ENCODE measurements at regions not wholly inside any gene's neighbourhood (a gene's known extent, or its start where the extent isn't known, plus 50 kb on each side); places are given as distances from the start of the nearest gene placed in this dataset.
"Not testable (repeated sequence)": the region's sequence is repeated elsewhere in the genome, so short reads cannot be mapped to it uniquely, and the experiment has no call there.

DNA sequence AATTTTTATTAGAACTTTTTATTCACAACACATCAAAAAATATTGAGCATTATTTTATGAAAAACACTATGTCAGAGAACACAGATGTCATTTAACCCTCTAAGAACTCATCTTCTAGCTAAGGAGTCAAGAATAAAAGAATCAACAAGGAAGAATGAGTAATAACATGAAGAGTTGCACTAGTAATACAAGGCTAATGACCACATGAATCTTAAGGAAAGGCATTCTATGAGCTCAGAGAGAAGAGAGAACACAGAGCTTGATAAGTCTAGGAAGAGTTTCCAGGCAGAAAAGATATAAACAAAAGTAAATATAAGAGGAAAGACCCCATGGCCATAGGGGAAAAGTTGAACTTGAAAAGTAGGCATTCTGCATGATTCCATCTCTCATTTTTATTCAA lies 166.5 kb downstream of the MAIP1 start:
- Histone ChIP-seq H3K4me3 (no peak overlapping the region), H3K9me3 (no peaks in the 10 kb centered on the region), H3K27me3 (no peaks in the 10 kb centered on the region), H3K36me3 (no peaks in the 10 kb centered on the region)
- DNase-seq: no peak

DNA sequence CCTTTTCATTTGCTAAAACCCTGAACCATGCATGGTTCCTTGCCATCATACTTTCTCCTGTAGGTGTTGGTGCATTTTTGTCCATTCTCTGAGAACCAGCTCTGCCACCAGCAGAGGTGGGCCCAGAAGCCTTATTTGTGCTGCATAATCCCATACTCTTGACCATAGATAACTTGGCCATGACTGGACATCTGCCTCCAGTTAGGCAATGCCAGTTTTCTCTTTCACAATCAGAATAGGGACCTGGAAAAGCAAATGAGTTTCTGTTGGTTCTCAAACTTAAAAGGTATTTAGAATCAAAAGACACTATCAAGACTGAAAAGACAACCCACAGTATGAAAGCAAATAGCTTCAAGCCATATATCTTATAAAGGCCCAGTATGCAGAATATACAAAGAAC lies 167.3 kb downstream of the MAIP1 start:
- no peak overlapping the region for H3K4me3 ChIP-seq
- no peaks in the 10 kb centered on the region for H3K36me3 ChIP-seq
- no peak for DNase-seq

DNA sequence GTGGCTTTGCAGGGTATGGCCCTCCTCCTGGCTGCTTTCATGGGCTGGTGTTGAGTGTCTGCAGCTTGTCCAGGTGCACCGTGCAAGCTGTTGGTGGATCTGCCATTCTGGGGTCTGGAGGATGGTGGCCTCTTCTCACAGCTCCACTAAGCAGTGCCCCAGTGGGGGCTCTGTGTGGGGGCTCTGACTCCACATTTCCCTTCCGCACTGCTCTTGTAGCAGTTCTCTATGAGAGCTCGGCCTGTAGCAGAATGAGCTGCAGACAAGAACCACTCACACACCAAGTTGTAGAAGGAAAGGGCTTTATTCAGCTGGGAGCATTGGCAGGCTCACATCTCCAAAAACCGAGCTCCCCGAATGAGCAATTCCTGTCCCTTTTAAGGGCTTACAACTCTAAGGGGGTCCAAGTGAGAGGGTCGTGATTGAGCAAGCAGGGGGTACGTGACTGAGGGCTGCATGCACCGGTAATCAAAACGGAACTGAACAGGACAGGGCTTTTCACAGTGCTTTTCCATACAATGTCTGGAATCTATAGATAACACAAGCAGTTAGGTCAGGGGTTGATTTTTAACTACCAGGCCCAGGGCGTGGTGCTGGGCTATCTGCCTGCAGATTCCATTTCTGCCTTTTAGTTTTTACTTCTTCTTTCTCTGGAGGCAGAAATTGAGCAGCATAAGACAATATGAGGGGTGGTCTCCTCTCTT lies 169.4 kb downstream of the MAIP1 start:
- not testable (repeated sequence) for H3K9me3 ChIP-seq, H3K36me3 ChIP-seq, H3K27me3 ChIP-seq, DNase-seq, H3K4me3 ChIP-seq

More for the DNA sequence above, 167.3 kb downstream of the MAIP1 start:
- H3K27me3 ChIP-seq: no peaks in the 10 kb centered on the region
- no peaks in the 10 kb centered on the region for H3K9me3 ChIP-seq

DNA sequence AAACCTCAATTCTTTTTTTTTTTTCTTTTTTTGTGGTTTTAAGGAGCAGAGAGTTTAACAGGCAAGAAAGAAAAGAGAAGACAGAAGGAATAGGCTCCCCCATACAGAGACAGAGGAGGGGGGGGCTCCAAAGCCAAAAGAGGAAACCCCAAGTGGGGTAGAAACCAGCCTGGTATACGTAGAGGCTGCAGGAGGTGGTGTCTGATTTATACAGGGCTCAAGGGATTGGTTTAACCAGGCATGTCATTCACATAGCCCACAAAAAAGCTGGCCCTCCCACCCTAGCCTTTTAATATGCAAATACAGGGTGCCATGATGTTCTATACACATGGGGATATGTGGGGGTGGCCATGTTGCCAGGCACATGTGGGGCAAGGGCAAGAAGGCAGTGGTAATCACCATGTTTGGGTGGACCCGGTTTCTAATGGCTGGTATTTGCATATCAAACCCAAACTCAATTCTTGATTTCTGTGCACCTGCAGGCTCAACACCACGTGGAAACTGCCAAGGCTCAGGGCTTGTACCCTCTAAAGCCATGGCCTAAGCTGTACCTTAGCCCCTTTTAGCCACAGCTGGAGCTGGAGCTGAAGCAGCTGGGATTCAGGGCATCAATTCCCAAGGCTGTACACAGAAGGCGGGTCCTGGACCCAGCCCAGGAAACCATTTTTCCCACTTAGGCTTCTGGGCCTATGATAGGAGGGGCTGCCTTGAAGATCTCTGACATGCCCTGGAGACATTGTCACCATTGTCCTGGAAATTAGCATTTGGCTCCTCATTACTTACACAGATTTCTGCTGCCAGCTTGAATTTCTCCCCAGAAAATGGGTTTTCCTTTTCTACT lies 170.3 kb downstream of the MAIP1 start:
- Histone ChIP-seq H3K36me3 (no peaks in the 10 kb centered on the region), H3K27me3 (no peaks in the 10 kb centered on the region), H3K9me3 (no peaks in the 10 kb centered on the region), H3K4me3 (no peak overlapping the region)
- no peak for DNase-seq

DNA sequence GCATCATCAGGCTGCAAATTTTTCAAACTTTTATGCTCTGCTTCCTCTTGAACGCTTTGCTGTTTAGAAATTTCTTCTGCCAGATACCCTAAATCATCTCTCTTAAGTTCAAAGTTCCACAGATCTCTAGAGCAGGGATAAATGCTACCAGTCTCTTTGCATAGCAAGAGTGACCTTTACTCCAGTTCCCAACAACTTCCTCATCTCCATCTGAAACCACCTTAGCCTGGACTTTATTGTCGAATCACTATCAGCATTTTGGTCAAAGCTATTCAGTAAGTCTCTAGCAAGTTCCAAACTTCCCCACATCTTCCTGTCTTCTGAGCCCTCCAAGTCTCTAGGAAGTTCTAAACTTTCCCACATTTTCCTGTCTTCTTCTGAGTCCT lies 170.9 kb downstream of the MAIP1 start:
- H3K9me3 ChIP-seq, H3K27me3 ChIP-seq, H3K36me3 ChIP-seq, DNase-seq, H3K4me3 ChIP-seq: not testable (repeated sequence)

DNA sequence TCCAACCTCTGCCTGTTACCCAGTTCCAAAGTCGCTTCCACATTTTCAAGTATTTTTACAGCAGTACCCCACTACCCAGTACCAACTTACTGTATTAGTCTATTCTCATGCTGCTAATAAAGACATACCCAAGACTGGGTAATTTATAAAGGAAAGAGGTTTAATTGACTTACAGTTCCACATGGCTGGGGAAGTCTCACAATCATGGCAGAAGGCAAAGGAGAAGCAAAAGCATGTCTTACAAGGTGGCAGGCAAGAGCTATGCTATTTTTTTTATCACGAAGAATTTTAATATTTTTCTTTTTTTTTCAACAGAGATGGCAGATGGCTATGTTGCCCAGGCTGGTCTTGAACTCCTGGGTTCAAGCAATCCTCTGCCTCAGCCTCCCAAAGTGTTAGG lies 171.3 kb downstream of the MAIP1 start:
- not testable (repeated sequence) for H3K4me3 ChIP-seq, H3K27me3 ChIP-seq, H3K9me3 ChIP-seq, DNase-seq, H3K36me3 ChIP-seq

DNA sequence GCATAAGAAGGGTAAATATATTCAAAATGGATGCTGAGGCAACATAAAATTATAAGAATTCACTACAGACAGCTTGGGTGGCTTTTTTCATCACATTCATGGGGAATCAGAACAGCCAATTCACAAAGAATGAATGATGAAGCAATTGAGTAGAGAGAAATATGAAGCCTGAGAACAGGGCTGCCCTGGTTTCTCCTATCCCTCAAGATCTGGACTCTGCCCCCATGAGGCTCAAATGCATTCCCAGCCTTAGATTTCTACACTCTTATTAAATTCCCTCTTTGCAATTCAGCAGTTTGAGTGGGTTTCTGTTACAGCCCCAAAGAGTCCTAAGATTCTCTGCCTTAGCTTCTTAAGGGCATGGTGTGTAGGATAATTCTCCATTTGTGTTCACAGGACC lies 172.5 kb downstream of the MAIP1 start:
- no peak overlapping the region for H3K4me3 ChIP-seq
- H3K9me3 ChIP-seq: no peaks in the 10 kb centered on the region
- DNase-seq: no peak
- no peaks in the 10 kb centered on the region for H3K36me3 ChIP-seq
- H3K27me3 ChIP-seq: no peaks in the 10 kb centered on the region

DNA sequence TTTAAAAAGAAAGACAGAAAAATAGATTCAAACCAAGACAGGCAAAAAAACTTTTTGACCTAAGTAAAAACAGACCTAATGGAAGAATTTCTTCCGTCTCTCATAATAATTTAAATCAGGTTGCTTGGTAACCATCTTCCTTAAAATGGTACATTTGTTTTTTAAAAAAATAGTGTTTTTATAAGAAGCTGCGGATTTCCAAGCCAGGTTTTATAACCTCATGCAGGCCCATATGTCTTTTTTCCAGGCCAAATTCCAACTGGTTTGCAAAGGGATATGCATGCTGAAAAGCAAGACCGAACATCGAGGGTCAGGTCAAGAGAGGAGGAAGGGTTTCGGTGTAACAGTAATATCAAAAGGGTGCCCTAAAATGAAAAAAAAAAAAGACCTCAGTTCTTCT lies 172.9 kb downstream of the MAIP1 start:
- DNase-seq: no peak
- no peaks in the 10 kb centered on the region for H3K9me3 ChIP-seq

DNA sequence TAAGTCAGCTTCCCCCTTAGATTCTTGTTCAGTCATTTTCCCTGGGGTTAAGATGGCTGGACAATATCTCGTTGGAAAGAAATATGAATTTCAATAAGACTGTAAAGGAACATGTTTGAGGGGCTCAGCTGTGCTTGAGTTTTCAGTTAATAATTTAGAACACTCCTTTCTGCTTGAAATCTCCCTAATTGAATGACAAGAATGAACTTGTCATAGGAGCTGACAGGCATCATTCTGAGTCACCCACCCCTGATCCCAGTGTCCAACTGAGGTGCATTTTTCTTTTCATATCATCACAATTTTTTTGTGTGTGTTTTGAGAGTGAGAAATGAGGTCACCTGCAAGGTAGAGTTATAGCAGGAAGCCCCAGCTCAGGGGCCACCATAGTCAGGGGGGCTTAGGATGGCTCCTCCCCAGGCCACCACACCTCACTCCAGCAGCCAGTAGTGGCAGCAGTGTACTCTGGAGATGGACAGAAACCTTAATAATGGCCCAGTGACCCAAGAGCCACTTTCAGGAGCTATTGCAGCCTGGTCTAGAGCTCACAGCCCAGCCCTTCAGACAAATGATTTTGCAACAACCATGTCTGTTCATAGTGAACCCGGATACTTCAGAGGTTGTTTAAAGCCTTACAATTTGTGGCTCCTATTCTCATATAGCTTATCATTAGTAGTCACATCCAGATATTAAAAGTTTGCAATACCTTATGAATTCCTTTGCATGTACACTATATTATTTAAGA lies 174.5 kb downstream of the MAIP1 start:
- Histone ChIP-seq H3K36me3 (no peaks in the 10 kb centered on the region), H3K9me3 (no peaks in the 10 kb centered on the region; the same call in 1 of the 2 replicates), H3K4me3 (no peak overlapping the region), H3K27me3 (no peaks in the 10 kb centered on the region)
- DNase-seq: no peak

More for the DNA sequence above, 172.9 kb downstream of the MAIP1 start:
- H3K27me3 ChIP-seq: no peaks in the 10 kb centered on the region
- no peak overlapping the region for H3K4me3 ChIP-seq
- no peaks in the 10 kb centered on the region for H3K36me3 ChIP-seq

DNA sequence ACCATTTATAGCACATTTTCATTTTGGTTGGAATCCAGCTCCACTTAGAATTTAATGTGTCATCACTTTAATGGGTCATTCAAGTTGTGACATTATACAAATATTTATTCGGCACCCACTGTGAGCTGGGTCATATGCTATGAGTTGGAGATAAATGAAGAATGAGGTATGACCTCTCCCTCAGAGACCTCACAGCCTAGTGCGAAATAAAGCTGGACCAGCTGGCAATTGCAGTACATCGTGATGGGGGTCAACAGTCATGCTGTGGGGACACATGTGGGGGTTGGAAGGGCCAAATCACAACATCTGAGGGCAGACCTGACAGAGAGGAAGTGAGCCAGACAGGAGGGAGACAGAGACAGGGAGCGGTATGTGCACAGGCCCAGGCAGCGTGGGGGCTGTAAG lies 175.4 kb downstream of the MAIP1 start:
- Histone ChIP-seq H3K27me3 (no peaks in the 10 kb centered on the region), H3K36me3 (no peaks in the 10 kb centered on the region), H3K9me3 (no peaks in the 10 kb centered on the region; the same call in 1 of the 2 replicates), H3K4me3 (no peak overlapping the region)
- peak; percentile 1 for DNase-seq

DNA sequence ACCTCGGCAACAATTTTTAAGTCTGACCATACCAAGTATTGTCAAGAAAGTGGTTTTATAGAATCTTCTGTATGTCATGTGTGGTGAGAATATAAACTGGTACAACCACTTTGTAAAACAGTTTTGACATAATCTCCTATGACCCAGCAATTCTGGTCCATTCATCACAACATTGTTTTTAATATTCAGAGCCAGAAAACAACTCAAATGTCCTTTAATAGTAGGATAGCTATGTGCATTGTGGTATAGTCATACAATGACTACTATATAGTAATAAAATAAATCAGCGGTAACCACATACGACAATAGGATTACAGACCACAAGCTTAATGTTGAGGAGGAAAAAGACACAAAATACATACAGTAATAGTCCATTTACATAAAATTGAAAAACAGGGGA lies 175.2 kb upstream of the SPATS2L start:
- DNase-seq: no peak
- no peaks in the 10 kb centered on the region; the same call in 1 of the 2 replicates for H3K9me3 ChIP-seq
- no peaks in the 10 kb centered on the region for H3K27me3 ChIP-seq
- H3K36me3 ChIP-seq: no peaks in the 10 kb centered on the region
- no peak overlapping the region for H3K4me3 ChIP-seq

DNA sequence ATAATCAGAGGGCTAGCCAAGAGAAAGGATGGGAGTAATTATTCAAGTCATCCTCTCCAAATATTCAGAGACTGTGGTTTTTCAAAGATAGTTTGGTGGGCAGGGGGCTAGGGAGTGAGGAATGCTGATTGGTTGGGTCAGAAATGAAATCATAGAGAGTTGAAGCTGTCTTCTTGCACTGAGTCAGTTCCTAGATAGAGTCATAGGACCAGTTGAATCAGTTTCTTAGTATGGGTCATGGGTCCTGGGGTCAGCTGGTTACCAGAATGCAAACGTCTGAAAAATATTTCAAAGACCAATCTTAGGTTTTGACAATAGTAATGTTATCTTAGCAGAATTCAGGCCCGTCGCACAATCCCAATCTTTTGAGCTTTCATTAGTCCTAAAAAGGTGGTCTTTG lies 171.4 kb upstream of the SPATS2L start:
- H3K36me3 ChIP-seq: no peaks in the 10 kb centered on the region
- H3K27me3 ChIP-seq: no peaks in the 10 kb centered on the region
- no peak for DNase-seq
- no peaks in the 10 kb centered on the region; the same call in 1 of the 2 replicates for H3K9me3 ChIP-seq
- H3K4me3 ChIP-seq: no peak overlapping the region

DNA sequence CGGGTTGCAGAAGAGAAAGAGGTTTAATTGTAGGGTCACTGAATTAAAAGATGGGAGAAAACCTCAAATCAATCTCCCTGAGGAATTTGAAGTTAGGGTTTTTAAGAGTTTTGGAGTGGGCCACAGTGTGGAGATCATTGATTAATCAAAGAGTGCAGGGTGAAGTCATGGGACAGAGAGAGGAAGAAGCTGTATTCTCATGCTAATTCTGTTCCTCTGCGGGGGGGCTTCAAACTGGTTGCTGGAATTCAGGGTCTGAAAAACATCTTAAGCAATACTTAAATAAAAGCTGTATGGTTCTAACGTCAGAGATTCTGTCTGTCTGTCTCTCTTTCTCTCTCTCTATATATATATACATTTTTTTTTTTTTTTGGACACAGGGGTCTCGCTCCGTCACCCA lies 169.8 kb upstream of the SPATS2L start:
- Histone ChIP-seq H3K4me3 (no peak overlapping the region), H3K36me3 (no peaks in the 10 kb centered on the region), H3K9me3 (no peaks in the 10 kb centered on the region; the same call in 1 of the 2 replicates), H3K27me3 (no peaks in the 10 kb centered on the region)
- no peak for DNase-seq

DNA sequence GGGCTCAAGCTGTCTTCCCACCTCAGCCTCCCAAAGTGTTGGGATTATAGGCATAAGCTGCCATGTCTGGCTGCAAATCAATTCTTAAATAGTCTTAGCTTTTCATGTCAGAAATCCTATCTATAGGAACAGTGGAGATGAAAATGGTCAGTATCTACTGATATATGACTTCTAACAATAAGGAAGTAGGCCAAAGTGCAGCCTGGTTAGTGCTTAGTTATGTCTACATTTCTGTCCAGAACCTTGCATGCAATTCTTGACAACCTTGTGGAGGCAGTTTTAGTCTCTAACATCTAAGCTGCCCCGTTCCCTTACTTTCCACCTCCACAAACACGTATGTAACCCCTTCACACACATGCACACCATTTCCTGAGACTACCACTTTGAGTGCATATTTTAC lies 169.2 kb upstream of the SPATS2L start:
- DNase-seq: no peak
- Histone ChIP-seq H3K9me3 (no peaks in the 10 kb centered on the region; the same call in 1 of the 2 replicates), H3K27me3 (no peaks in the 10 kb centered on the region), H3K36me3 (no peaks in the 10 kb centered on the region), H3K4me3 (no peak overlapping the region)

DNA sequence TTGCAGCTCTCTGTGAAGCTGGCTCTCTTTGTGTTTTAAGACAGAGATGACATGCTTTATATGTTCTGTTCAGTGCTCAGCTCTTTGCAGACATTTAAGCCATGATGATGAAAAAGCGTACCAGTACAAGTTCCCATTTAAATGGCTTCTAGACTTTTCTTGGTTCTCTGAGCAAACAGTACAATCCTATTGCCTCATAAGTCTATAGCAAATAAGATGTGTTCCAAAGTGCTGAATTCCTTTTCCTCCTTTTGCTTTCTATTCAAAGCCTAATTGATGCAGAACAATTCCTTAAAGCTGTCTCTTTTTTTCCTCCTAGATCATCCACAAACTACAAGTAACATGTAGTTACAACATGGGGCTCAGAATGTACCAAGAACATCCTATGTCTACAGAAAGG lies 168.8 kb upstream of the SPATS2L start:
- Histone ChIP-seq H3K4me3 (no peak overlapping the region), H3K27me3 (no peaks in the 10 kb centered on the region), H3K36me3 (no peaks in the 10 kb centered on the region), H3K9me3 (no peaks in the 10 kb centered on the region; the same call in 1 of the 2 replicates)
- DNase-seq: no peak

DNA sequence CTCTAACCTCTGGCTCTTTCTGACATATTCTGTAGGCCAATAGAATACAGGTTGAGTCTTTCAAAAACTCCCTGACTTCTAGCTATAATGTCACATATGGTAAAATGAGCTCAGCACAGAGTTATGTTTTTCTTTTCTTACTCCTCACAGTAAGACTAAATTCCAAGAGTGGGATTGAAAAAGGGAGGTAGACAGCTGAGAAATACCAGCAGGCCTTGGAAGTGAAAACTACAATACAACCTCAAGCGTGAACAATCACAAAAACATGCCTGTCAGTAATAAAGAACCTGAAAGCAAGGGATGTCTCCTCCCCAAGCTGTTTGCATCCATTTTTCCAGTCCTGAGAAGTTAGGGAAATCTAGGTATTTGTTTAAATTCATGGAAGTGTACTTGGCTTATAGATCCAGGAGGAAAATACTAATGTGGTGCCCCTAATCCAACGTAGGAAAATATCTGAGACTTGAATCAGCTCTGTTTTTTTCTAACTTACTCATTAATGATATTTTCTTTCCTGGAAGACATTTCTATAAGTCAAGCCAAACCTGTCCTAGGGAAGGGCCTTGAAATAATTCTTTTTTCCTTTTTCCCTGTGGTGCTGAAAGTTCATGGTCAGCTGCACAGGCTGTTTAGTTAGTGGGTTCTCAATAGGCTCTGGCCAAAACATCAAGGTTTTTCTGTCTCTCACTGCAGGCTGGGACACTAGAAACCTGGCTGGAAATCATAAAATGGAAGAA lies 167.9 kb upstream of the SPATS2L start:
- H3K27me3 ChIP-seq: no peaks in the 10 kb centered on the region
- no peaks in the 10 kb centered on the region; the same call in 1 of the 2 replicates for H3K9me3 ChIP-seq
- no peak overlapping the region for H3K4me3 ChIP-seq
- DNase-seq: no peak
- H3K36me3 ChIP-seq: no peaks in the 10 kb centered on the region

DNA sequence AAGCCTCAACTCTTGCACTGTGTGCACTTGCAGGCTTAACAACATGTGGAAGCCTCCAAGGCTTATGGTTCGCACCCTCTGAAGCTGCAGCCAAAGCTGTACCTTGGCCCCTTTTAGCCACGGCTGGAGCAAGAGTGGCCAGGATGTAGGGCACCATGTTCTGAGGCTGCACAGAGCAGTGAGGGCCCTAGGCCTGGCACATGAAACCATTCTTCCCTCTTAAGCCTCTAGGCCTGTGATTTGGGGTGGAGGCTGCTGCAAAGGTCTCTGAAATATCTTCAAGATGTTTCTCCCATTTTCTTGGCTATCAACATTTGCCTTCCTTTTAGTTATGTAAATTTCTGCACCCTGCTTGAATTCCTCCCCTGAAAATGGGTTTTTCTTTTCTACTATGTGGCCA lies 161.9 kb upstream of the SPATS2L start:
- no peaks in the 10 kb centered on the region for H3K27me3 ChIP-seq
- no peak overlapping the region for H3K4me3 ChIP-seq
- H3K36me3 ChIP-seq: no peaks in the 10 kb centered on the region
- peaks cover 3% of the 10 kb centered on the region; the same call in 1 of the 2 replicates for H3K9me3 ChIP-seq
- DNase-seq: no peak

All from MG63 (cell line).